ENCODE measurements at regions not wholly inside any gene's neighbourhood (a gene's known extent, or its start where the extent isn't known, plus 50 kb on each side); places are given as distances from the start of the nearest gene placed in this dataset.

DNA sequence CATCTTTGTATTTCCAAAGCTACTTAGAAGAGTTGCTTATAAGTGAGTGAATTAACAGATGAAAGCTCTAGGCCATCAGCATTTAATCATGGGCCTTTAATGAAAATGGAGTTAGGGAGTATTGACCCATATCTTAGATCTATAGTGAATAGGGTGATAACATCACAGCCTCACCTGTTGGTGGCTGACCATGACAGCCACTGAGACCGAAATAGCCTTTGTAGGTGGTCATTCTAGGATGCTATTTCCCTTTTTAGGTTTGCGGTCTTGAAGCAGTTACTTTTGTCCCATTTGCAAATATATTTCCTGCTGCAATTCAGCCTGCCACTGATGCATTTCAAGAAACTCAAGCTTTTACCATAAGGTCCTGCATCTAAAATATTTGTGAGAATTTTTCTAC, 410.1 kb upstream of the LYPLAL1 start:
- Histone ChIP-seq H3K79me2 (ENCODE audit: insufficient read depth, low read length) (no peaks in the 10 kb centered on the region), H3K36me3 (replicated peaks in 1 of 2; ENCODE audit: control insufficient read depth in 1 of 2, insufficient read depth in 2 of 2, low read length in 2 of 2) (no peaks in the 10 kb centered on the region), H3K4me3 (replicated peaks in 1 of 3; ENCODE audit: insufficient read depth in 1 of 3, low read depth in 2 of 3, low read length in 3 of 3) (no peak overlapping the region), H2AFZ (ENCODE audit: low read length) (no peak overlapping the region), H3K4me2 (ENCODE audit: low read depth, low read length) (no peak overlapping the region), H3K9ac (ENCODE audit: insufficient read depth, low read depth, low read length) (no peak overlapping the region), H3K4me1 (ENCODE audit: insufficient read depth, low read length) (no peaks in the 10 kb centered on the region), H4K20me1 (ENCODE audit: insufficient read depth, low read length) (no peaks in the 10 kb centered on the region), H3K27me3 (ENCODE audit: control insufficient read depth in 1 of 2, insufficient read depth in 2 of 2, low read length in 2 of 2) (no peaks in the 10 kb centered on the region), H3K9me3 (ENCODE audit: low read length) (no peaks in the 10 kb centered on the region), H3K27ac (ENCODE audit: extremely low read length, insufficient read depth, low read length) (no peak overlapping the region)
- DNase-seq (ENCODE audit: low spot score) (no peak), FAIRE-seq (no peak), ATAC-seq (no peak)
- CTCF ChIA-PET (ENCODE audit: low intra/inter-chr PET ratio, low total read pairs) = no interaction called here
- BruUV-seq (replicated peaks) = no TSS peak
- WGBS (ENCODE audit: low lambda C conversion rate) = 45% methylated on average over 2 of the region's 2 CpGs
- in situ Hi-C loops (cut with HindIII; ENCODE audit: extremely low pct_ligation_motif_present, low pct_unique_long_range_greater_than_20kb) = no loop called here
- intact Hi-C loops (cut with micrococcal nuclease; ENCODE audit: unreplicated experiment) = no loop called here
- POLR2A ChIA-PET = no interaction called here
- no peak for TF ChIP-seq ZNF431 (CRISPR knock-in tag; IDR thresholded peaks at IDR 0.05; ENCODE audit: borderline replicate concordance, low read depth)
- TF ChIP-seq, protein P1, sequence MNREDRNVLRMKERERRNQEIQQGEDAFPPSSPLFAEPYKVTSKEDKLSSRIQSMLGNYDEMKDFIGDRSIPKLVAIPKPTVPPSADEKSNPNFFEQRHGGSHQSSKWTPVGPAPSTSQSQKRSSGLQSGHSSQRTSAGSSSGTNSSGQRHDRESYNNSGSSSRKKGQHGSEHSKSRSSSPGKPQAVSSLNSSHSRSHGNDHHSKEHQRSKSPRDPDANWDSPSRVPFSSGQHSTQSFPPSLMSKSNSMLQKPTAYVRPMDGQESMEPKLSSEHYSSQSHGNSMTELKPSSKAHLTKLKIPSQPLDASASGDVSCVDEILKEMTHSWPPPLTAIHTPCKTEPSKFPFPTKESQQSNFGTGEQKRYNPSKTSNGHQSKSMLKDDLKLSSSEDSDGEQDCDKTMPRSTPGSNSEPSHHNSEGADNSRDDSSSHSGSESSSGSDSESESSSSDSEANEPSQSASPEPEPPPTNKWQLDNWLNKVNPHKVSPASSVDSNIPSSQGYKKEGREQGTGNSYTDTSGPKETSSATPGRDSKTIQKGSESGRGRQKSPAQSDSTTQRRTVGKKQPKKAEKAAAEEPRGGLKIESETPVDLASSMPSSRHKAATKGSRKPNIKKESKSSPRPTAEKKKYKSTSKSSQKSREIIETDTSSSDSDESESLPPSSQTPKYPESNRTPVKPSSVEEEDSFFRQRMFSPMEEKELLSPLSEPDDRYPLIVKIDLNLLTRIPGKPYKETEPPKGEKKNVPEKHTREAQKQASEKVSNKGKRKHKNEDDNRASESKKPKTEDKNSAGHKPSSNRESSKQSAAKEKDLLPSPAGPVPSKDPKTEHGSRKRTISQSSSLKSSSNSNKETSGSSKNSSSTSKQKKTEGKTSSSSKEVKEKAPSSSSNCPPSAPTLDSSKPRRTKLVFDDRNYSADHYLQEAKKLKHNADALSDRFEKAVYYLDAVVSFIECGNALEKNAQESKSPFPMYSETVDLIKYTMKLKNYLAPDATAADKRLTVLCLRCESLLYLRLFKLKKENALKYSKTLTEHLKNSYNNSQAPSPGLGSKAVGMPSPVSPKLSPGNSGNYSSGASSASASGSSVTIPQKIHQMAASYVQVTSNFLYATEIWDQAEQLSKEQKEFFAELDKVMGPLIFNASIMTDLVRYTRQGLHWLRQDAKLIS (CRISPR knock-in tag; IDR thresholded peaks at IDR 0.05) = no peak
- no peak for TF ChIP-seq PHF8 (CRISPR knock-in tag; IDR thresholded peaks at IDR 0.05)
- TF ChIP-seq BCL6 (CRISPR knock-in tag; IDR thresholded peaks at IDR 0.05) = no peak
- no peak for TF ChIP-seq JUNB (CRISPR knock-in tag; IDR thresholded peaks at IDR 0.05; ENCODE audit: borderline replicate concordance)
- no peak for TF ChIP-seq DR1 (CRISPR knock-in tag; IDR thresholded peaks at IDR 0.05)
- TF ChIP-seq, protein P2, sequence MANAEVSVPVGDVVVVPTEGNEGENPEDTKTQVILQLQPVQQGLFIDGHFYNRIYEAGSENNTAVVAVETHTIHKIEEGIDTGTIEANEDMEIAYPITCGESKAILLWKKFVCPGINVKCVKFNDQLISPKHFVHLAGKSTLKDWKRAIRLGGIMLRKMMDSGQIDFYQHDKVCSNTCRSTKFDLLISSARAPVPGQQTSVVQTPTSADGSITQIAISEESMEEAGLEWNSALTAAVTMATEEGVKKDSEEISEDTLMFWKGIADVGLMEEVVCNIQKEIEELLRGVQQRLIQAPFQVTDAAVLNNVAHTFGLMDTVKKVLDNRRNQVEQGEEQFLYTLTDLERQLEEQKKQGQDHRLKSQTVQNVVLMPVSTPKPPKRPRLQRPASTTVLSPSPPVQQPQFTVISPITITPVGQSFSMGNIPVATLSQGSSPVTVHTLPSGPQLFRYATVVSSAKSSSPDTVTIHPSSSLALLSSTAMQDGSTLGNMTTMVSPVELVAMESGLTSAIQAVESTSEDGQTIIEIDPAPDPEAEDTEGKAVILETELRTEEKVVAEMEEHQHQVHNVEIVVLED (CRISPR knock-in tag; IDR thresholded peaks at IDR 0.05; ENCODE audit: borderline replicate concordance) = no peak
- no peak for TF ChIP-seq ZFAT (CRISPR knock-in tag; conservative IDR thresholded peaks at IDR 0.05)
- TF ChIP-seq, protein P3, sequence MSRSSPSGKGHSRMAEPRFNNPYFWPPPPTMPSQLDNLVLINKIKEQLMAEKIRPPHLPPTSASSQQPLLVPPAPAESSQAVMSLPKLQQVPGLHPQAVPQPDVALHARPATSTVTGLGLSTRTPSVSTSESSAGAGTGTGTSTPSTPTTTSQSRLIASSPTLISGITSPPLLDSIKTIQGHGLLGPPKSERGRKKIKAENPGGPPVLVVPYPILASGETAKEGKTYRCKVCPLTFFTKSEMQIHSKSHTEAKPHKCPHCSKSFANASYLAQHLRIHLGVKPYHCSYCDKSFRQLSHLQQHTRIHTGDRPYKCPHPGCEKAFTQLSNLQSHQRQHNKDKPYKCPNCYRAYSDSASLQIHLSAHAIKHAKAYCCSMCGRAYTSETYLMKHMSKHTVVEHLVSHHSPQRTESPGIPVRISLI (CRISPR knock-in tag; IDR thresholded peaks at IDR 0.05; ENCODE audit: borderline replicate concordance) = no peak
- no peak for TF ChIP-seq TEAD3 (CRISPR knock-in tag; optimal IDR thresholded peaks at IDR 0.05; ENCODE audit: borderline replicate concordance)
- TF ChIP-seq, protein P4, sequence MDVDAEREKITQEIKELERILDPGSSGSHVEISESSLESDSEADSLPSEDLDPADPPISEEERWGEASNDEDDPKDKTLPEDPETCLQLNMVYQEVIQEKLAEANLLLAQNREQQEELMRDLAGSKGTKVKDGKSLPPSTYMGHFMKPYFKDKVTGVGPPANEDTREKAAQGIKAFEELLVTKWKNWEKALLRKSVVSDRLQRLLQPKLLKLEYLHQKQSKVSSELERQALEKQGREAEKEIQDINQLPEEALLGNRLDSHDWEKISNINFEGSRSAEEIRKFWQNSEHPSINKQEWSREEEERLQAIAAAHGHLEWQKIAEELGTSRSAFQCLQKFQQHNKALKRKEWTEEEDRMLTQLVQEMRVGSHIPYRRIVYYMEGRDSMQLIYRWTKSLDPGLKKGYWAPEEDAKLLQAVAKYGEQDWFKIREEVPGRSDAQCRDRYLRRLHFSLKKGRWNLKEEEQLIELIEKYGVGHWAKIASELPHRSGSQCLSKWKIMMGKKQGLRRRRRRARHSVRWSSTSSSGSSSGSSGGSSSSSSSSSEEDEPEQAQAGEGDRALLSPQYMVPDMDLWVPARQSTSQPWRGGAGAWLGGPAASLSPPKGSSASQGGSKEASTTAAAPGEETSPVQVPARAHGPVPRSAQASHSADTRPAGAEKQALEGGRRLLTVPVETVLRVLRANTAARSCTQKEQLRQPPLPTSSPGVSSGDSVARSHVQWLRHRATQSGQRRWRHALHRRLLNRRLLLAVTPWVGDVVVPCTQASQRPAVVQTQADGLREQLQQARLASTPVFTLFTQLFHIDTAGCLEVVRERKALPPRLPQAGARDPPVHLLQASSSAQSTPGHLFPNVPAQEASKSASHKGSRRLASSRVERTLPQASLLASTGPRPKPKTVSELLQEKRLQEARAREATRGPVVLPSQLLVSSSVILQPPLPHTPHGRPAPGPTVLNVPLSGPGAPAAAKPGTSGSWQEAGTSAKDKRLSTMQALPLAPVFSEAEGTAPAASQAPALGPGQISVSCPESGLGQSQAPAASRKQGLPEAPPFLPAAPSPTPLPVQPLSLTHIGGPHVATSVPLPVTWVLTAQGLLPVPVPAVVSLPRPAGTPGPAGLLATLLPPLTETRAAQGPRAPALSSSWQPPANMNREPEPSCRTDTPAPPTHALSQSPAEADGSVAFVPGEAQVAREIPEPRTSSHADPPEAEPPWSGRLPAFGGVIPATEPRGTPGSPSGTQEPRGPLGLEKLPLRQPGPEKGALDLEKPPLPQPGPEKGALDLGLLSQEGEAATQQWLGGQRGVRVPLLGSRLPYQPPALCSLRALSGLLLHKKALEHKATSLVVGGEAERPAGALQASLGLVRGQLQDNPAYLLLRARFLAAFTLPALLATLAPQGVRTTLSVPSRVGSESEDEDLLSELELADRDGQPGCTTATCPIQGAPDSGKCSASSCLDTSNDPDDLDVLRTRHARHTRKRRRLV (CRISPR knock-in tag; IDR thresholded peaks at IDR 0.05) = no peak
- no peak for TF ChIP-seq FOXC1 (CRISPR knock-in tag; IDR thresholded peaks at IDR 0.05; ENCODE audit: borderline replicate concordance)
- TF ChIP-seq MIER2 (CRISPR knock-in tag; IDR thresholded peaks at IDR 0.05) = no peak
- TF ChIP-seq SMARCC2 (IDR thresholded peaks at IDR 0.05) = no peak

All from HepG2 (cell line).